ENCODE measurements at regions not wholly inside any gene's neighbourhood (a gene's known extent, or its start where the extent isn't known, plus 50 kb on each side); places are given as distances from the start of the nearest gene placed in this dataset.

DNA sequence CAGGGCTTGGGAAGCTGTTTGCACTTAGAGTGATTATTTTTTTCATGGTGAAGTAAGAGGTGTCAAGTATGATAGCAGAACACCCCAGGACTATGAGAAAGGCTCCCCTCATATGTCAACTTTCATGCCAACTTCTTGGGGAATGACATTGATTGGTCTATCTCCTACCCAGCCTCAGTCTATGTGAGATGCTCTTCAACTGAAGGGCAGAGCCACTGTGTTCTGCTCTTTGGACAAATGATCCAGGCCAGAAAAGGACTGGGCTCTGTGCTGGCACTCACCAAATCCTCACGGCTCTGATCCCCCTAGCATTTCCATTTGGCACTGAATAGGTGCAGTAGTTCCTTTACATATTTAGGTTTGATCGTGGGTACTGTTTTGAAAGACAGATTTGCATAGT lies 151.1 kb downstream of the DMRT2 start:
- no peak for DNase-seq (ENCODE audit: low read depth, low spot score)

DNA sequence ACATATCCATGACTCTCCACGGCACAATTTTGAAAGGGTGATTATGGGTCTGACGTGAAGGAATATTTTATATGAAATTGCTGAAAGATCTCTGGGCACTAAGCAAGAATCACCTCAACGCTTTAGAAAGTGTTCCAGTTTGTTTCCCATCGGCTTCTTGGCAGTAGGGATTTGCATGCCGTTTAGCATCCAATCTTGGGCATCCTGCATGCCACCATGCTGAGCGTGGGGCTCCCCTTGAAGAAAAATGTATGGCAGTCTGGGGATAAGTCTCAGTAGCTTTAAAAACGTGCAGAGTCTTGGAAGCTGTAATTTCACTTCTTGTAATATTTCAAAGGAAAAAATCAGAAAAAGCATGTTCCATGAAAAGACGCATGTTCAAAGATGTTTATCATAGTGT lies 151.7 kb downstream of the DMRT2 start:
- DNase-seq (ENCODE audit: low read depth, low spot score) = no peak

DNA sequence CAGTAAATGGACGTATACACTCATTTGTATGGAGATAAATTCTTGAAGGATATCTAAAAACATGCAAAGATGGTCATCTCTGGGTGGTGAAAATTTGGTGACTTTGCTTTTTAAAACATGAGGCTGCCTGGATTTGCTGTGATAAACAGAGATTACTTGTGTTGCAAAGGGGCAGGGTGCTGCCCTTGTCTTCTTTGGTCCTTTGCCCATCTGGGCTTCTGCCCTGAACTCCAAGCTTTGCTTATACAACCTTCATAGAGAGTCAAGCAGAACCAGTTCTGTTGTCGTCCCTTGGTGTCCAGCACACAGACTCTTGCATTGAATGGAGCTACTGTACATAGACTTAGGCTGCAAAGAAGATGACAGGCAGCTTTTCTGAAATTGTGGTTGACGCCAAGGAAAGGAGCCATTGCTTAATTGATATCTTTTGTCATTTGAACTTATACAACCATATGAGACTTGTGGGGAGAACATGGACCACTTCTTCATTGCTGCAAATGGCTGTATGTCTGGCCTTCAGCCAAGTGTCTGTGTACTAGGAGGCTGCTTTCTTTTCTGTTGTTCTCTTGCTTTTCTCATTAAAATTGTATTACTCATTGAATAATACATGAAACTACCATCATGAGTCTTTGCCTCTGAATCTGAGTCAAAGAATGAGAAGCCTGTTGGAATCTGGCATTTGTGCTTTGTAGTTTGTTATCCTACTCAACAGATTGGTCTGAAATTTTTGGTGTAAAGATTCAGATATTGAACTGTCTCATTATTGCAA lies 152.5 kb downstream of the DMRT2 start:
- no peak for DNase-seq (ENCODE audit: low read depth, low spot score)

DNA sequence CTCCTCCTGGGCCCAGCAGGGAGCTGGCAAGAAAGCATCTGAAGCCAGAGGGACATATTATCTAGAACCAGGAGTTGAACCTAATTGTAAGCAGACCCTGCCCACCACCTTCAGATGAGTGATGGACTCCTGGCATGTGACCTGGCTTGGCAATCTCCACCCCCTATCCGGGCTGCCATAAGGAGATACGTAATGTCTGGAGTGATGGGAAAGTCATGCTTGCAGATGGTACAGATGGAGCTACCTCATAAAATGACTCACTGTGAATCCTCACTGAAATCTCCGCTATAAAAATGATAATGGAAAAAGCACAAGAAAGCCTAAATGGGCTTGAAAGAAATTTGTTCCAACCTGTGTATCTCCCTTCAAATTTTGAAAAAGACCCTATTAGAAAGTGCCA lies 157.5 kb downstream of the DMRT2 start:
- no peak for DNase-seq (ENCODE audit: low read depth, low spot score)

DNA sequence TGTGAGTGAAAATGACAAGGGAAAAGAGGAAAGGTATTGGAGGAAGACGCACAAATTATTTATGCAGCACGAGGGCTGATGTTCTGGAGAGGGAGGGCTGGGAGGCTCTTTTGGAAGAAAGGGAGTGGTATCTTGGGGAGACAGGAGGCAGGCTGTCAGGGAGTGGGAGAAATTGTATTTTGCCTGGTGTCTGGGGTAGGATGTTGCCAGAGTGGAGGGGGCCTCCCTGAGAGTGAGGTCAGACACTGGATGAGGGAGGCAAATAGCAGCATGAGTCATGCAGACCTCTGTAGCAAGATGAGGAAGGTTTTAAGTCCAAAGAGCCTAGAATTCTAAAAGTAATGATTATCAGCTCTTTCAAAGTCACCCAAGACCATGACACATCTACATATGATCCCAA lies 158.0 kb downstream of the DMRT2 start:
- no peak for DNase-seq (ENCODE audit: low read depth, low spot score)

DNA sequence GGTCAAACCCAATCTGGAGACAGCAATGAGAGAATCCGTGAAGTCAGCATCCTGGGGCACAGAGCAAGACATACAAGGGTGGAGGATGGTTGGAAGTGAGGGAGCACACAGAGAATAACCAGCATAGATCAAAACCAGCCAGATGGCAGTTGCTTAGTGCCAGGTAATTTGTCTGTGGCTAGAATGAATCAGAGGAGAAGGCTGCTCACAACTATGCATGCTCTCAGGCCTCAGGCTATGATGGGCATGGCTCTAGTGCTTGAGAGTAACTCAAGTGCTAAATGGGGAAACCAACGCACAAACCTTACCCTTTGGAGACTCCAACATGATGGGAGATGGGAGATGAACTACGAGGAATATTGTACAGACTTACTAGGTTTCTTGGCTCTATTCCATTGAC lies 160.8 kb downstream of the DMRT2 start:
- no peak for DNase-seq (ENCODE audit: low read depth, low spot score)

DNA sequence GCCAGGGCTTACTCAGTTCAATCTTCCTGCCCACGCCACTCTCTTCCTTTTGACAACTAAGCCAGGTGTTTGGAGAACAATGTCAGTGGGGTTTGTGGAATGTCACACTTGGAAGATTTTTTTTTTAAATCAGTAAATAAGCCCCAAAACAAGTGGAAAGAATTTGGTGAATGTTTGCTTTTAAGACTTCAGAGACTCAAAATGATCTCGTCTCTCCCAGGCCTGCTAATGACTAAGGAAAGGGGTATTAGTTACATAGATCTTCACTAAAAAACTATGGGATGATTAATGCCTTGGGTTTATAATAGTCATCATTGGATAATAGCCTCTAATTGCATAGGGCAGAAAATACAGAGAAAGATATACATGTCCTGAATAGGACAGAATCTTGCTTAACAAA lies 166.4 kb downstream of the DMRT2 start:
- DNase-seq (ENCODE audit: low read depth, low spot score) = no peak

DNA sequence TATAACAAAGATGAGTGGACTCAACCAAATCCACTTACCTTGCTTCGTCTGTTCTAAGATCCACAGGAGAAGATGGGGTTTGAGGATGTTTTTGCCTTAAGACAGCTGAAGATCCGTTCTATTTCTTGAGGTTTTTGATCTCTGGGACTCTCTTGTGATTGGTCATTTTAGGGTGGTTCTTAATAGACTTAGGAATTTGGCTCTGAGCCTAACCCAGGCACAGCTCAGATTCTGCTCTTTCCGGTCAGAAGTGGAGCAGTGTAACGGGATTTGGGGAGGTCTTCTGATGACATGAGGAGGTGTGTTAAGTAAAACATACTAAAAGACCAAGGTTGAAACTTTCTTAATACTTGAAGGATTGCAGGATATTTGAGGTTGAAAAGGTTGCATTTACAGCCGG lies 166.9 kb downstream of the DMRT2 start:
- no peak for DNase-seq (ENCODE audit: low read depth, low spot score)

DNA sequence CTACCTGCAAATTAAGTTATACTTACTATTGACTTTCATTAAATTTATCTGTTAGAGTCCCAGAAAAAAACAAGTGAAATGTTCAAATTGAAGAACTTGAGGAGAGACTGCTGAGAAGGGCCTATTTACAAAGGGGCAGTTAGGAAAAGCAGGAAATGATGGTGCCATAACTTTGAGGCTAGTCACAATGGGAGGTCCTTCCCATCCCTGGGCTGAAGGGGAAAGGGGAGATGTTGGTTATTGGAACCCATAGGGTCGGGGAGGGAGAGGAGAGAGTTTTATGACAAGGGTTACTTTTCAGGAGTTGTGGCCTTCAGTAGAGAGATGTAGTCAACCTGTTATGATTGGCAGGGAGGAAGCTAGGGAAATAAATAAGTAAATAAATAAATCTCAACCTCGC lies 169.1 kb downstream of the DMRT2 start:
- DNase-seq (ENCODE audit: low read depth, low spot score) = no peak

DNA sequence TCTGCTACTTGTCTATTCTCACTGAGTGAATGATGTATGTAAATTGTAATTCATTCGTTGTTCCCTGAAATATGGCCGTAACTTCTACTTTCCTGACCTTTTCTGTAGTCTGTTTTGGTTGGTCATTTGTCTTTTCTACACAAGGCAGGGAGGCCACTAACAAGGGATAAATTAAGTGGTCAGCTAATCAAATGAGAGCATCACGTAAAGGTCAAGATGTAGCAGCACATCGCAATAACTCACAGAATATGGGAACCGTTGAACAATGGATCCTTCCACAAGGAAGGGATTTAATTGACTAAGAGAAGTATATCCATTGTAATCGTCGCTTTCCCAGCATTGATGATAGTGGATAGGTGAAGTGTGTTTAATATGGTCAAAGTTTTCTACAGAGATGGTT lies 171.1 kb downstream of the DMRT2 start:
- DNase-seq (ENCODE audit: low read depth, low spot score) = no peak

DNA sequence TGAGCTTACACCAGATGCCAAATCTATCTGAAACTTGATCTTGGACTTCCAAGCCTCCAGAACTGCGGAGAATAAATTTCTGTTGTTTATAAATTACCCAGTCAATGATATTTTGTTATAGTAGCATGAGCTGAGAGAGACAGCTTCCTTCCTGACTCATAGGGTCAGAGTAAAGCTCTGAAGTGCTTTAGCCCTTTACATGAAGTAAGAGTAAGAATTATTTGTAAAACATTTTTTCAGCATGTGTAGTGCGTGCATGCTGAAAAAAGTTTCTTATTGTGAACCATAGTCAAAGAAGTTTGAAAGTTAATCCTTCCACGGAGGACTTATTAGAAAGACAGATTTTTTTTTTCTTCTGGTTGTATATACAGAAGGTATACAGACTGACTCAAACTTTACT lies 172.4 kb downstream of the DMRT2 start:
- no peak for DNase-seq (ENCODE audit: low read depth, low spot score)

DNA sequence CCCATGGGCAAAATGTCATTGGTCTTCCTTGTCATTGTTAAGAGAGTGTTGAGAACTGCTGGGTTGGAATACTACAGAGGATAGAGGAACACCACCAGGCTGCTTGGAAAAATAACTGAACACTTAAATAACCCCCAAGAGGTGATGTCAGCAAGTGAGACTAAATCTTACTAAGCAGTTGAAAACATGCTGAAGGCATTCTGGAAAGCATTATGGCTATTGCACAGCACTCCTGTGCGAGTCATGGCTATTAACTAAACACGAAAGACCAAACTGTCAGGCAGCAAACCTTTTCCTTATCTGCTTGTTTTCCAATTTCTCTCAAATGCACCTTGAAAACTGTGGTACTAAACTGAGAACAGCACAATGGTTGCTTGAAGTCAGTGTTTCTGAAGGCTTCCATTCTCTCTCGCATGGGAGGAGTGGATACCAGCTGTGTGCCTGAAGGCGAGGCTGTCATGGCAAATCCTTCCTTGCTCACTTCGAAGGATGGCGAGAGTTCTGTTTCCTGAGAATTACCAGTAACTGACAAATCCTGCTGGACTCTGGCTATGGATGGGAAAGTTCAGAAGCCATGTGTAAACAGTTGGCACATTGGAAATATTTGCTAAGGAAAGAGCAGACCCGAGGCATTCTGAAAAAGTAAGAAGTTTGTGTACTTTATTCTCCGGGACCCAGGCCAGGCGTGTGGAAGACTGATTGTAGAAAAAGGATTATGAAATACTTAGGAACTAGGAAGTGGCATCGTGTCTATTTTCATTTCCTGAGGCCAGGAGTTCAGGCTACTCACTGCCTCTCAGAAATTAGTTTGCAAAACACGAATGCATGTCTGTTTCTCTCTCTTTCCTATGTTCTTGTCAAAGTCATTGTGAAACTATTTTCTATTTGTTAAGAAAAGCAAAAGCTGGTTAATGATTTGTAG lies 182.1 kb downstream of the DMRT2 start:
- DNase-seq (ENCODE audit: low read depth, low spot score) = peak; percentile 8

DNA sequence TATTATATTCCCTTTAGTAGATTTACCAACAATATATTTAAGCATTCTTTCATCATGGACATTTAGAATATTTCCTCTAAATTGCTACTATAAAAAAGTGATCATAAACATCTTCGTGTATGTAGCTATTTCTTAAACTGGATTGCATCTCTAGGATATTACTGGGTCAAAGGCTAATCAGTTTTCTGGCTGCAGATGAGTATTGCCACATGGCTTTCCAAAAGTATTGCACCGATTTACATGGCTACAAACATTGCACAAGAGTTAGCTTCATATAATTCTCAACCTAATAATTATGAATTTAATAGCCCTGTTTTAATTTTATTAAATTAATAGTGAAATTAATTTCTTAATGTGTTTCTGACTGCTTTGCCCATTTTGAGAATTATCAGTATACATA lies 183.4 kb downstream of the DMRT2 start:
- no peak for DNase-seq (ENCODE audit: low read depth, low spot score)

DNA sequence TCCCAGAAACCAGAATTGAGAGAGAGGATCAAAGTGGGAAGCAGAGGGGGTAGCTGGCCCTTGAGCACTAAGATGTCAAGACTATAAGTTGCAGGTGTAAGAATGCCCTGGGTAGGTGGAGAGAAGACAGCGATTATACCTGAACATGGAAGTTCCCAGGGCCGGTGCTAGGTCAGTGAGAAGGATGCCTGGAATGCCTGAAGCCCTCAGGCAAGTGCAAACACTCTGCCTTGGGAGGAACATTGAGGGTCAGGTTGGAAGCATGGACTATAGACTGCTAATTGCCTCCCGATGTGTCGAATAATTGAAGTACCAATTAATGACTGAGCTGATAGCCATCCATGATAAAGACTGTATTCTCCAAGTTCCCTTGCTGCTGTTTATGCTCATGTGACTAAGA lies 185.5 kb downstream of the DMRT2 start:
- DNase-seq (ENCODE audit: low read depth, low spot score) = no peak

DNA sequence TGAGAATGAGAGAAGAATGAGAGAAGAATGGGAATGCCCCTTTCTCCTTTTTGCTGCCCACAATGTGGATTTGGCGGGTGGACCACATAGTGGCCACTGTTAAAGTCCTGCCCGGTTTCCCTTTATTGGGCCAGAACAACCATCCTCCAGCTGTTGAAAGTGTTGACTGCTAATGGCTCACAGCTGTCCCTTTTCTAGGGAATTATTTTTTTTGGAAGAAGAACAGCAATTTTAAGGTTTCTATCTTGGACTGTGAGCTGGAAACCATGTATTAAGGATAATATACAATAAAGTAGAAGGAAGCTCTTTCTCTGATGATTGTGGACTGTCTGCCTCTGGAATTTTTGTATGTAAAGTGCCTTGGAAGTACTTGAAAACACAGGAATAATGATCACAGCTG lies 185.9 kb downstream of the DMRT2 start:
- DNase-seq (ENCODE audit: low read depth, low spot score) = no peak

DNA sequence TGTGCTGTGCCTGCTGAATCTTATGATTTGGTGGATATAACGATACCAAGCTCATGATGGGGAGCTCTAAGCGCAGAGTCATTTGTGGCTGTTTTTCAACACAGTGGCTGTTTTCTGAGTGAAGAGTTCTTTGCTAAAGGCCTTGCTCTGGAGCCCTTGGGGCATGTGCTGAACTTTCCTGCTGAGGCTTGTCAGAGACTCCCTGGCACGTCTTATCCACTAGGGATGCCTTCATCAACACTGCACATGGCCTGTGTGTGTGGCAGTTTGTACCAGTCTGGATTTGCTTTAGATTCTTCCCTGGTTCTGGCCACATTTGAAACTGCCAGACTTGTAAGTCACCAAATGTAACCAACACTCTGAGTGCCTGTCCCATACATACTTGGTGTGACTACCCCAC lies 188.2 kb downstream of the DMRT2 start:
- no peak for DNase-seq (ENCODE audit: low read depth, low spot score)

DNA sequence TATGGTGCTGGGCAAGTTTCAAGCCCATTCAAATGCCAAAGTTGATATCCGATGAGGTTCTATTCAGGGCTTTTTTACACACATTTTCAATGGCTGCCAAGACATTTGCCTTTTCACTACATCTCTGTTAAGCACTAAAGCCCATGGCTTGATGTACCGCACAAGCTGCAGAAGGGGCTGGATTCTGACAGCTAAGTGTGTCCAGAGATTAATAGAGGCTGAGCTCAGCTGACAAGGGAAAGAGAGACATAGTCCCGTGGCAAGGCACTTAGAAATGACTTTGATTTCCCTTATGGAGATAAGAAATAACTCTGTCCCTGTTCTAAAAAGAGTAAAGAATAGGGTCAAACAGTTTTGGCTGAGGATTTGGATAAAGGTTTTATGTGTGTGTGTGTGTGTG lies 198.6 kb downstream of the DMRT2 start:
- DNase-seq (ENCODE audit: low read depth, low spot score) = no peak

DNA sequence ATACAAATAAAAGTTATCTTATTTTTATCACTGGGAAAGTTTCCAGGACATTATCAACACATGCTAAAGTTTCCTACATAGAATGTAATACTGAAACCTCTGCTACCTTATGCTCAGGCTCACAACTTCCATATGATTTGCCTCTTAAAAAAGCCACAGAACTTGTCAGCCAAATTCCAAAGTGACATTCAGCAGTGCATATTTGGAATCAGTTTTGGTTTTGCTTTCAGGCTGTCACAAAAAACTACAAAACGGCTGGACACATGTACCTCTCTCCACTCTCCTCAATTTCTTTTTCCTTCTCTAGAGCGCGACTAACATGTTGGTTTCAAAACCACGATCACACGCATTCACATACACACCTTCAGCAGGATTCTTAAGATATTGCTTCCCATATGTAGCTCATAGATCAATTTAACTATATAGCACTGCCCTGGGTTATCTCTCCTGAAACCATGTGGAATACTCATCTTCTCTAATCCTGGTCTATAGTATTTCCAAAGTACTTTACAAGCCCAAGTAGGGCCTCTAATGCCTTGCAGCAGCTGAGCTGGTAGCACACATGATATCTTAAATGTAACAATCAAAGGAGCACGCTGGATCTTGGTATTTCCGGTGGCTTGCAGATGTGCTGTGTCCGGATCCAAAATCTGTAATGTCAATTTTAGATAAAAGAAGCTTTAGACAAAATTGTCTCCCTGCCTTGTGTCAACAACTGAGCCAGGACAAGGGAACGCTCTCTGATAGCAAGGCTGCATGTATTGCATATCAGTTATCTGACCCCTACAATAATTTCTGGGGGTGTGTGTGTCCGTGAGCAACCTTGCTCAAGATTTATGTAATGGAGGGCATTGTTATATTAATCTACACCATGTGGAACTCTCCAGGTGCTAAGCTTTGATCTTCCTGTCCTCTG lies 203.2 kb downstream of the DMRT2 start:
- DNase-seq (ENCODE audit: low read depth, low spot score) = no peak

DNA sequence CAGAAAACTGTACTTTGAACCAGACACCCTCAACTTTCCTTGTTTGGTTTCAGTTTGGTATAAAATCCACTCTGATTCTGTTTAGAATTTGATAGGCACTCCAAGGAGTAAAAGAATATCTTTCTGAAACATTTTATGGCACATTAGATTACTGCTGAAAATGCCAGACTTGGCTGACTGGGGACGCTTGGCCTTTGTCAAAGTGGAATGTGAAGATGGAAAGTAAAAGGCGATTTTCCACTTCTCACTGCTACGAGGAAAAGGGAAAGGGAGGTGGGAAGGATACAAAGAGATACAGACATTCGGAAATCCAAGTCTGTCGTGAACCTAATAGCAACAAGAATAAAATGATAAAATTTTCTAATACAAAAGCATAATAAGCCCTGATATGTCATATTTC lies 203.9 kb downstream of the DMRT2 start:
- DNase-seq (ENCODE audit: low read depth, low spot score) = no peak

DNA sequence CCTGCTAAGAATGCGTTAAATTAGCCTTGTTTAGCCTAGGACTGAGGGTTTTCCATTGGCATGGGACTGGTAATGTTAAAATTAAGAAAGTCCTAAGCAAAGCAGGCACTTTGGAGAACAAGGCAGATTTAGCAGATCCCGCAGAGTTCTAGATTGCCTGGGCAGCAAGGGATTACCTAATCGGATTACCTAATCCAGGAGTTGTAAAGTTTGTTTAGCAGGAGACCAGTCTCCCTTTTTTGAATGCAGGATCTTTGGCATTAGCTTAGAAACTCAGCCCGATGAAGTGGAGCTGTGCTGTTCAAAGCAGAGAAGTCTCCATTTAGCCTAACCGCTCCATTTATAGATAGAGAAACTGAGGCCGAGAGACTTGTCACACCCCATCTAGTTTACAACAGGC lies 206.0 kb downstream of the DMRT2 start:
- no peak for DNase-seq (ENCODE audit: low read depth, low spot score)

DNA sequence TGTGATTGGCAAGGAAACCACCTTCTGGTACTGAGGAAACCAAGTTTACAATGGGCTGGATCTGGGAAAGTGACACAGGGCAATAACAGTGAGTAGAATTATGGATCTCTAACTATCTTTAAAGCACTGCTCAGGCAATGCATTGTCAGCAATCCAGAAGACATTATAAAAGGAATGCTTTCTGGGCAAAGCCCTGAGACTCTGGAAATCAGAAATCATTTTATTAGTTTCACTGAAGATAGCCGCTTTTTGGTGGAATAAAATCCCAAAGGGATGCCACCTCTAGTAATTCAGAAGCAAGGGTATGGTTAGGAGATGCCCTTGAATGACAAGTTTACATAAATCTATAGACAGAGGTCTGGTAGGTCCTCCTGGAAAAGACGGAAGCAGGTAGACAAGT lies 211.1 kb downstream of the DMRT2 start:
- DNase-seq (ENCODE audit: low read depth, low spot score) = no peak
